Hepatocyte (in vitro differentiated cells): ENCODE measurements at regions not wholly inside any gene's neighbourhood (a gene's known extent, or its start where the extent isn't known, plus 50 kb on each side); places are given as distances from the start of the nearest gene placed in this dataset.

ENCODE experiments used
- DNase-seq: peaks from one replicate; pipeline ENCODE4 v3.0.0-alpha.2; 2016; ENCODE audit warnings: low spot score
- H2AFZ ChIP-seq: fragments of 200-600 bp; sonication (generic); 2 replicates; pipeline ENCODE4 v1.6.0; 2016; ENCODE audit warnings: antibody characterized with exemption, mild to moderate bottlenecking
- H3K27ac ChIP-seq: fragments of 200-600 bp; sonication (generic); 2 replicates; pipeline ENCODE4 v1.5.1; 2016; ENCODE audit warnings: mild to moderate bottlenecking
- H3K27me3 ChIP-seq: fragments of 200-600 bp; sonication (generic); 2 replicates; pipeline ENCODE4 v1.6.1; 2016
- H3K36me3 ChIP-seq: fragments of 200-600 bp; sonication (generic); replicated peaks from 2 replicates; pipeline ENCODE4 v1.5.1; 2016; ENCODE audit warnings: low read depth; ENCODE audit not compliant: insufficient read depth
- H3K4me1 ChIP-seq: fragments of 200-600 bp; sonication (generic); 2 replicates; pipeline ENCODE4 v1.5.1; 2016; ENCODE audit warnings: mild to moderate bottlenecking, moderate library complexity; ENCODE audit not compliant: insufficient read depth
- H3K4me2 ChIP-seq: fragments of 200-600 bp; sonication (generic); 2 replicates; pipeline ENCODE4 v1.6.0; 2016
- H3K4me3 ChIP-seq: fragments of 200-600 bp; sonication (generic); 2 replicates; pipeline ENCODE4 v1.5.1; 2016; ENCODE audit warnings: mild to moderate bottlenecking
- H3K79me2 ChIP-seq: fragments of 200-600 bp; sonication (generic); 2 replicates; pipeline ENCODE4 v1.6.0; 2017; ENCODE audit warnings: mild to moderate bottlenecking
- H3K9me2 ChIP-seq: fragments of 200-600 bp; sonication (generic); replicated peaks from 2 replicates; pipeline ENCODE4 v1.6.0; 2017; ENCODE audit warnings: mild to moderate bottlenecking; ENCODE audit not compliant: insufficient read depth
- H3K9me3 ChIP-seq: fragments of 200-600 bp; sonication (generic); 2 replicates; pipeline ENCODE4 v1.5.1; 2016; ENCODE audit warnings: low read depth, mild to moderate bottlenecking
- H4K20me1 ChIP-seq: fragments of 200-600 bp; sonication (generic); 2 replicates; pipeline ENCODE4 v1.6.0; 2016; ENCODE audit warnings: mild to moderate bottlenecking; ENCODE audit not compliant: insufficient read depth, poor library complexity, severe bottlenecking
- CTCF ChIP-seq: fragments of 200-600 bp; sonication (generic); IDR thresholded peaks from 2 replicates; pipeline ENCODE4 v1.5.1; 2016; ENCODE audit warnings: antibody characterized with exemption, mild to moderate bottlenecking; ENCODE audit not compliant: poor library complexity
- EZH2 ChIP-seq: fragments of 200-600 bp; sonication (generic); IDR thresholded peaks from 2 replicates; pipeline ENCODE4 v1.6.1; 2016; ENCODE audit warnings: antibody characterized with exemption, mild to moderate bottlenecking, borderline replicate concordance
- EZH2phosphoT487 ChIP-seq: fragments of 200-600 bp; sonication (generic); IDR thresholded peaks from one replicate; pipeline ENCODE4 v1.6.1; 2018; ENCODE audit warnings: antibody characterized with exemption, mild to moderate bottlenecking, low read depth, moderate library complexity; ENCODE audit not compliant: unreplicated experiment, severe bottlenecking
- WGBS: methylation state at CpG from one replicate; pipeline ENCODE4 v1.1.6; 2016; ENCODE audit warnings: low lambda C conversion rate; ENCODE audit errors: missing lambda C conversion rate; 5-methylcytosine and 5-hydroxymethylcytosine counted together

- no peak for DNase-seq
- no peak overlapping the region for H3K4me3 ChIP-seq
- H3K4me1 ChIP-seq = no peaks in the 10 kb centered on the region
- no peaks in the 10 kb centered on the region for H4K20me1 ChIP-seq
- H3K27ac ChIP-seq = no peak overlapping the region
- no peaks in the 10 kb centered on the region for H3K27me3 ChIP-seq
- 85% methylated on average over 6 of the region's 6 CpGs for WGBS
- no peak for TF ChIP-seq EZH2
- TF ChIP-seq EZH2phosphoT487 = no peak
- no peak for TF ChIP-seq CTCF
- no peaks in the 10 kb centered on the region for H3K36me3 ChIP-seq
- H2AFZ ChIP-seq = no peak overlapping the region
- H3K9me2 ChIP-seq = no peaks in the 10 kb centered on the region
- no peak overlapping the region for H3K4me2 ChIP-seq
- no peaks in the 10 kb centered on the region for H3K9me3 ChIP-seq
- H3K79me2 ChIP-seq = no peaks in the 10 kb centered on the region
Observed at GRCh38 chr10:117647306-117647705, 104.8 kb downstream of the EMX2 start.

- Histone ChIP-seq H3K4me1 (peaks cover 5% of the 10 kb centered on the region), H2AFZ (no peak overlapping the region), H3K36me3 (no peaks in the 10 kb centered on the region), H3K4me2 (no peak overlapping the region), H3K9me3 (no peaks in the 10 kb centered on the region), H4K20me1 (no peaks in the 10 kb centered on the region), H3K27me3 (no peaks in the 10 kb centered on the region), H3K4me3 (no peak overlapping the region), H3K9me2 (no peaks in the 10 kb centered on the region), H3K27ac (no peak overlapping the region), H3K79me2 (no peaks in the 10 kb centered on the region)
- WGBS = 92% methylated on average over 5 of the region's 5 CpGs
- no peak for DNase-seq
- TF ChIP-seq EZH2 (no peak), CTCF (no peak), EZH2phosphoT487 (no peak)
Observed at GRCh38 chr10:117651121-117651520, 108.6 kb downstream of the EMX2 start.

- DNase-seq = no peak
- no peak overlapping the region for H3K4me3 ChIP-seq
- peak overlapping the region; percentile 20 for H2AFZ ChIP-seq
- no peaks in the 10 kb centered on the region for H4K20me1 ChIP-seq
- H3K27ac ChIP-seq = peak overlapping the region; percentile 78
- no peaks in the 10 kb centered on the region for H3K9me3 ChIP-seq
- 74% methylated on average over 3 of the region's 3 CpGs for WGBS
- H3K9me2 ChIP-seq = no peaks in the 10 kb centered on the region
- no peaks in the 10 kb centered on the region for H3K27me3 ChIP-seq
- no peaks in the 10 kb centered on the region for H3K36me3 ChIP-seq
- TF ChIP-seq EZH2 (no peak), EZH2phosphoT487 (no peak), CTCF (no peak)
- peaks cover 5% of the 10 kb centered on the region for H3K4me1 ChIP-seq
- H3K79me2 ChIP-seq = no peaks in the 10 kb centered on the region
- no peak overlapping the region for H3K4me2 ChIP-seq
Observed at GRCh38 chr10:117652228-117653169, 110.0 kb downstream of the EMX2 start.
